HG03139 (cell line): ENCODE measurements at regions not wholly inside any gene's neighbourhood (a gene's known extent, or its start where the extent isn't known, plus 50 kb on each side); places are given as distances from the start of the nearest gene placed in this dataset.
A peak's percentile ranks its signal among the peaks of the same experiment; 100 is the strongest.

Experiments used
- ATAC-seq: cut with Tn5 transposase; IDR thresholded peaks from one replicate; pipeline ENCODE4 v1.9.1; 2021; ENCODE audit not compliant: unreplicated experiment

- ATAC-seq = no peak
These were observed 130.2 kb downstream of the OAT start for GRCh38 chr10:124288486-124288885.

- no peak for ATAC-seq
These were observed 130.9 kb downstream of the OAT start for GRCh38 chr10:124287791-124288190.

- no peak for ATAC-seq
These were observed 131.5 kb downstream of the OAT start for GRCh38 chr10:124287071-124287685.

GRCh38 chr10:124286621-124287020 is 132.1 kb downstream of the OAT start:
- no peak for ATAC-seq

- peak; percentile 41 for ATAC-seq
These were observed 132.9 kb downstream of the OAT start for GRCh38 chr10:124285587-124286527.

- ATAC-seq = no peak
These were observed 134.8 kb downstream of the OAT start for GRCh38 chr10:124283949-124284250.

GRCh38 chr10:124283215-124283948 is 135.3 kb downstream of the OAT start:
- ATAC-seq = no peak

GRCh38 chr10:124282326-124282725 is 136.4 kb downstream of the OAT start:
- ATAC-seq = no peak

- no peak for ATAC-seq
These were observed 137.1 kb downstream of the OAT start for GRCh38 chr10:124281666-124282065.

- no peak for ATAC-seq
These were observed 137.8 kb downstream of the OAT start for GRCh38 chr10:124280916-124281315.

- no peak for ATAC-seq
These were observed 138.8 kb downstream of the OAT start for GRCh38 chr10:124279882-124280281.

- ATAC-seq = no peak
These were observed 139.4 kb downstream of the OAT start for GRCh38 chr10:124279298-124279697.

- no peak for ATAC-seq
These were observed 140.4 kb downstream of the OAT start for GRCh38 chr10:124278356-124278755.

- no peak for ATAC-seq
These were observed 145.6 kb downstream of the OAT start for GRCh38 chr10:124273141-124273540.

- ATAC-seq = no peak
These were observed 147.0 kb downstream of the OAT start for GRCh38 chr10:124271676-124272075.

- ATAC-seq = no peak
These were observed 148.0 kb downstream of the OAT start for GRCh38 chr10:124270530-124271327.

GRCh38 chr10:124268976-124269375 is 149.7 kb downstream of the OAT start:
- no peak for ATAC-seq

- no peak for ATAC-seq
These were observed 150.7 kb downstream of the OAT start for GRCh38 chr10:124267911-124268549.

- no peak for ATAC-seq
These were observed 151.4 kb downstream of the OAT start for GRCh38 chr10:124267231-124267885.
